Stimulated activated CD4-positive, alpha-beta T cell treated with anti-CD3 and anti-CD28 coated beads, Interleukin-15, amount 100 ng/mL, for 24 hours (primary cell): ENCODE measurements at regions not wholly inside any gene's neighbourhood (a gene's known extent, or its start where the extent isn't known, plus 50 kb on each side); places are given as distances from the start of the nearest gene placed in this dataset.
"Not testable (repeated sequence)": the region's sequence is repeated elsewhere in the genome, so short reads cannot be mapped to it uniquely, and the experiment has no call there.

ENCODE experiments used
- DNase-seq: peaks from one replicate; pipeline ENCODE4 v3.0.0-alpha.2; 2020

GRCh38 chr16:88188171-88188895 lies 194.4 kb upstream of the ZNF469 start:
- DNase-seq, result not testable (repeated sequence)

GRCh38 chr16:88190592-88191095 lies 192.1 kb upstream of the ZNF469 start:
- DNase-seq, result not testable (repeated sequence)

GRCh38 chr16:88191168-88191567 lies 191.6 kb upstream of the ZNF469 start:
- DNase-seq, result not testable (repeated sequence)

GRCh38 chr16:88192601-88193000 lies 190.2 kb upstream of the ZNF469 start:
- DNase-seq, result no peak

GRCh38 chr16:88193706-88194396 lies 188.9 kb upstream of the ZNF469 start:
- DNase-seq, result peak; percentile 55

GRCh38 chr16:88194397-88195268 lies 188.1 kb upstream of the ZNF469 start:
- DNase-seq, result no peak

- DNase-seq, result no peak
Measured at GRCh38 chr16:88195269-88195705, 187.5 kb upstream of the ZNF469 start.

GRCh38 chr16:88195911-88196465 lies 186.8 kb upstream of the ZNF469 start:
- no peak for DNase-seq

GRCh38 chr16:88196471-88197400 lies 186.0 kb upstream of the ZNF469 start:
- DNase-seq, result no peak

- DNase-seq, result no peak
Measured at GRCh38 chr16:88197481-88198456, 185.0 kb upstream of the ZNF469 start.

GRCh38 chr16:88198457-88199295 lies 184.1 kb upstream of the ZNF469 start:
- not testable (repeated sequence) for DNase-seq

- DNase-seq, result not testable (repeated sequence)
Measured at GRCh38 chr16:88199296-88200153, 183.2 kb upstream of the ZNF469 start.

- not testable (repeated sequence) for DNase-seq
Measured at GRCh38 chr16:88200154-88200895, 182.4 kb upstream of the ZNF469 start.

- no peak for DNase-seq
Measured at GRCh38 chr16:88200896-88201185, 181.9 kb upstream of the ZNF469 start.

GRCh38 chr16:88201611-88202010 lies 181.1 kb upstream of the ZNF469 start:
- not testable (repeated sequence) for DNase-seq

GRCh38 chr16:88202207-88202745 lies 180.5 kb upstream of the ZNF469 start:
- no peak for DNase-seq

GRCh38 chr16:88202856-88203681 lies 179.7 kb upstream of the ZNF469 start:
- not testable (repeated sequence) for DNase-seq
